ENCODE measurements at regions not wholly inside any gene's neighbourhood (a gene's known extent, or its start where the extent isn't known, plus 50 kb on each side); places are given as distances from the start of the nearest gene placed in this dataset.

- H3K9me3 ChIP-seq (ENCODE audit: control insufficient read depth, insufficient read depth, low read depth, low read length): no peaks in the 10 kb centered on the region
- BruUV-seq (replicated peaks): no TSS peak
- no peaks in the 10 kb centered on the region for H3K27me3 ChIP-seq (ENCODE audit: control insufficient read depth, insufficient read depth, low read length)
- H3K4me3 ChIP-seq (ENCODE audit: low read depth in 2 of 2, low read length in 2 of 2): no peak overlapping the region
- in situ Hi-C loops (cut with HindIII; ENCODE audit: low pct_unique_long_range_greater_than_20kb, low sequenced_read_pairs): no loop called here
- no peak for TF ChIP-seq TCF7L2 (IDR thresholded peaks at IDR 0.05; ENCODE audit: low read depth, low read length)
- TF ChIP-seq SIN3A (IDR thresholded peaks at IDR 0.05; ENCODE audit: borderline replicate concordance, insufficient read depth, low read depth, low read length): no peak
- no peak for TF ChIP-seq POLR2AphosphoS5 (IDR thresholded peaks at IDR 0.05; ENCODE audit: low read depth, low read length)
- TF ChIP-seq, protein P1, sequence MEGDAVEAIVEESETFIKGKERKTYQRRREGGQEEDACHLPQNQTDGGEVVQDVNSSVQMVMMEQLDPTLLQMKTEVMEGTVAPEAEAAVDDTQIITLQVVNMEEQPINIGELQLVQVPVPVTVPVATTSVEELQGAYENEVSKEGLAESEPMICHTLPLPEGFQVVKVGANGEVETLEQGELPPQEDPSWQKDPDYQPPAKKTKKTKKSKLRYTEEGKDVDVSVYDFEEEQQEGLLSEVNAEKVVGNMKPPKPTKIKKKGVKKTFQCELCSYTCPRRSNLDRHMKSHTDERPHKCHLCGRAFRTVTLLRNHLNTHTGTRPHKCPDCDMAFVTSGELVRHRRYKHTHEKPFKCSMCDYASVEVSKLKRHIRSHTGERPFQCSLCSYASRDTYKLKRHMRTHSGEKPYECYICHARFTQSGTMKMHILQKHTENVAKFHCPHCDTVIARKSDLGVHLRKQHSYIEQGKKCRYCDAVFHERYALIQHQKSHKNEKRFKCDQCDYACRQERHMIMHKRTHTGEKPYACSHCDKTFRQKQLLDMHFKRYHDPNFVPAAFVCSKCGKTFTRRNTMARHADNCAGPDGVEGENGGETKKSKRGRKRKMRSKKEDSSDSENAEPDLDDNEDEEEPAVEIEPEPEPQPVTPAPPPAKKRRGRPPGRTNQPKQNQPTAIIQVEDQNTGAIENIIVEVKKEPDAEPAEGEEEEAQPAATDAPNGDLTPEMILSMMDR (IDR thresholded peaks at IDR 0.05): no peak
- no peak for TF ChIP-seq REST (IDR thresholded peaks at IDR 0.05; ENCODE audit: insufficient read depth in 1 of 2, low read depth in 2 of 2, low read length in 1 of 2)
- POLR2A ChIA-PET: no interaction called here
- H3K27ac ChIP-seq (ENCODE audit: low read length): no peak overlapping the region
- H3K36me3 ChIP-seq (ENCODE audit: control insufficient read depth, insufficient read depth, low read length): no peaks in the 10 kb centered on the region
- ATAC-seq (no peak), DNase-seq (ENCODE audit: low read depth, low spot score) (no peak)
- intact Hi-C loops (cut with micrococcal nuclease; ENCODE audit: unreplicated experiment): no loop called here
- no peaks in the 10 kb centered on the region for H3K4me1 ChIP-seq (ENCODE audit: control insufficient read depth, insufficient read depth, low read length)
- CTCF ChIA-PET: no interaction called here
These were observed 232.4 kb downstream of the PCSK1 start for GRCh38 chr5:96200641-96201040.

- BruUV-seq (replicated peaks): no TSS peak
- Histone ChIP-seq H3K27ac (ENCODE audit: low read length) (no peak overlapping the region), H3K9me3 (ENCODE audit: control insufficient read depth, insufficient read depth, low read depth, low read length) (no peaks in the 10 kb centered on the region), H3K36me3 (ENCODE audit: control insufficient read depth, insufficient read depth, low read length) (no peaks in the 10 kb centered on the region), H3K4me3 (ENCODE audit: low read depth in 2 of 2, low read length in 2 of 2) (no peak overlapping the region), H3K27me3 (ENCODE audit: control insufficient read depth, insufficient read depth, low read length) (no peaks in the 10 kb centered on the region), H3K4me1 (ENCODE audit: control insufficient read depth, insufficient read depth, low read length) (no peaks in the 10 kb centered on the region)
- intact Hi-C loops (cut with micrococcal nuclease; ENCODE audit: unreplicated experiment) (no loop called here), in situ Hi-C loops (cut with HindIII; ENCODE audit: low pct_unique_long_range_greater_than_20kb, low sequenced_read_pairs) (no loop called here)
- TF ChIP-seq POLR2AphosphoS5 (IDR thresholded peaks at IDR 0.05; ENCODE audit: low read depth, low read length) (no peak), REST (IDR thresholded peaks at IDR 0.05; ENCODE audit: insufficient read depth in 1 of 2, low read depth in 2 of 2, low read length in 1 of 2) (no peak), SIN3A (IDR thresholded peaks at IDR 0.05; ENCODE audit: borderline replicate concordance, insufficient read depth, low read depth, low read length) (no peak), TCF7L2 (IDR thresholded peaks at IDR 0.05; ENCODE audit: low read depth, low read length) (no peak)
- TF ChIP-seq, protein P1 (IDR thresholded peaks at IDR 0.05): no peak
- POLR2A ChIA-PET: no interaction called here
- CTCF ChIA-PET: no interaction called here
- DNase-seq (ENCODE audit: low read depth, low spot score) (no peak), ATAC-seq (no peak)
These were observed 233.3 kb downstream of the PCSK1 start for GRCh38 chr5:96199713-96200183.
